ENCODE measurements at regions not wholly inside any gene's neighbourhood (a gene's known extent, or its start where the extent isn't known, plus 50 kb on each side); places are given as distances from the start of the nearest gene placed in this dataset.
"Not testable (repeated sequence)": the region's sequence is repeated elsewhere in the genome, so short reads cannot be mapped to it uniquely, and the experiment has no call there.

GRCh38 chr10:23980094-23980493, 228.8 kb upstream of the KIAA1217 start:
- DNase-seq (ENCODE audit: extremely low read depth, insufficient read length), result no peak
- no peaks in the 10 kb centered on the region for H3K27me3 ChIP-seq (replicated peaks; ENCODE audit: control insufficient read depth, insufficient read depth, low read length)
- H3K4me3 ChIP-seq (replicated peaks; ENCODE audit: low read depth, low read length), result no peak overlapping the region
- TF ChIP-seq, protein P1, sequence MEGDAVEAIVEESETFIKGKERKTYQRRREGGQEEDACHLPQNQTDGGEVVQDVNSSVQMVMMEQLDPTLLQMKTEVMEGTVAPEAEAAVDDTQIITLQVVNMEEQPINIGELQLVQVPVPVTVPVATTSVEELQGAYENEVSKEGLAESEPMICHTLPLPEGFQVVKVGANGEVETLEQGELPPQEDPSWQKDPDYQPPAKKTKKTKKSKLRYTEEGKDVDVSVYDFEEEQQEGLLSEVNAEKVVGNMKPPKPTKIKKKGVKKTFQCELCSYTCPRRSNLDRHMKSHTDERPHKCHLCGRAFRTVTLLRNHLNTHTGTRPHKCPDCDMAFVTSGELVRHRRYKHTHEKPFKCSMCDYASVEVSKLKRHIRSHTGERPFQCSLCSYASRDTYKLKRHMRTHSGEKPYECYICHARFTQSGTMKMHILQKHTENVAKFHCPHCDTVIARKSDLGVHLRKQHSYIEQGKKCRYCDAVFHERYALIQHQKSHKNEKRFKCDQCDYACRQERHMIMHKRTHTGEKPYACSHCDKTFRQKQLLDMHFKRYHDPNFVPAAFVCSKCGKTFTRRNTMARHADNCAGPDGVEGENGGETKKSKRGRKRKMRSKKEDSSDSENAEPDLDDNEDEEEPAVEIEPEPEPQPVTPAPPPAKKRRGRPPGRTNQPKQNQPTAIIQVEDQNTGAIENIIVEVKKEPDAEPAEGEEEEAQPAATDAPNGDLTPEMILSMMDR (IDR thresholded peaks at IDR 0.05; ENCODE audit: insufficient read depth, low read length, poor library complexity, severe bottlenecking), result no peak
- no peaks in the 10 kb centered on the region for H3K36me3 ChIP-seq (ENCODE audit: control insufficient read depth, insufficient read depth, low read length)

DNA sequence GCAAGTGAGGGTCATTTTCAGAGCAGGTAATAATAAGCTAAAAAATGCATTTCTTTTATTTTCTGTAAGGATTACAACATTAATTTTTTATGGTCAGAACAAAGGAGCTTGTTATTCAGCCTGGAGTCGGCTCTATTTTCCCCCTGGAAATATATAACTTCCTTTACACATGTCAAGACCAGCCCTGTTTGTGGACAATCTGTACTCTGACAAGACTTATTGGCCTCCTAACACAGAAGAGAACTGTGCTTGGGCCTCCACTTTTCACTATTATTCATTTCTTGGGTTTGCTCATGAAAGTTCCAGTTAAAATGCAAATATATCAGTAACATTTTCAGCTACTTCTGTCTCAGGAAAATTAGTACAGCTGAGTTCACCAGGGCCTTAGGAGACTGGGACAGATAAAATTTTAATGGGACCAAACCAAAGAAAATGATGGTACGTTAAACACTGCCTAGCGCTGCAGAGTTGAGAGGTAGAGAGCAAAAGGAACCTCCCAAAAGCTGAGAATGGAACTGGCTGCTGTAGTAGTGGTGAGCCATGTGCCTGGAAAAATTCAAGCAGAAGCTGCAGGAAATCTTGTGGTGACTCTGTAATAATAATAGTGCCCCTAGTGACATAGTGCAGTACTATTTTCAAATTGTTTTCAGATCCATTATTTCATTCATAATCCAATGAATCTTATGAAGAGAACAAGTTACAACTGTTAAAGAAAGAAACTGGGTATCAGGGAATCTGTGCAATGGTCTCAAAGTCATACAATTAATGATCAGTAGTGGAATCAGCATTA, 227.2 kb upstream of the KIAA1217 start:
- no peak for DNase-seq (ENCODE audit: extremely low read depth, insufficient read length)
- TF ChIP-seq, protein P1 (IDR thresholded peaks at IDR 0.05; ENCODE audit: insufficient read depth, low read length, poor library complexity, severe bottlenecking), result no peak
- H3K36me3 ChIP-seq (ENCODE audit: control insufficient read depth, insufficient read depth, low read length), result no peaks in the 10 kb centered on the region

GRCh38 chr10:23984405-23984804, 224.5 kb upstream of the KIAA1217 start:
- DNase-seq (ENCODE audit: extremely low read depth, insufficient read length); H3K4me3 ChIP-seq (replicated peaks; ENCODE audit: low read depth, low read length); H3K27me3 ChIP-seq (replicated peaks; ENCODE audit: control insufficient read depth, insufficient read depth, low read length); H3K36me3 ChIP-seq (ENCODE audit: control insufficient read depth, insufficient read depth, low read length): not testable (repeated sequence)

More for the DNA sequence above, 227.2 kb upstream of the KIAA1217 start:
- H3K27me3 ChIP-seq (replicated peaks; ENCODE audit: control insufficient read depth, insufficient read depth, low read length), result no peaks in the 10 kb centered on the region
- H3K4me3 ChIP-seq (replicated peaks; ENCODE audit: low read depth, low read length), result no peak overlapping the region

- no peaks in the 10 kb centered on the region for H3K27me3 ChIP-seq (replicated peaks; ENCODE audit: control insufficient read depth, insufficient read depth, low read length)
- H3K36me3 ChIP-seq (ENCODE audit: control insufficient read depth, insufficient read depth, low read length), result no peaks in the 10 kb centered on the region
- TF ChIP-seq, protein P1 (IDR thresholded peaks at IDR 0.05; ENCODE audit: insufficient read depth, low read length, poor library complexity, severe bottlenecking), result no peak
- DNase-seq (ENCODE audit: extremely low read depth, insufficient read length), result no peak
- no peak overlapping the region for H3K4me3 ChIP-seq (replicated peaks; ENCODE audit: low read depth, low read length)
Measured at GRCh38 chr10:23988006-23988405, 220.9 kb upstream of the KIAA1217 start.

DNA sequence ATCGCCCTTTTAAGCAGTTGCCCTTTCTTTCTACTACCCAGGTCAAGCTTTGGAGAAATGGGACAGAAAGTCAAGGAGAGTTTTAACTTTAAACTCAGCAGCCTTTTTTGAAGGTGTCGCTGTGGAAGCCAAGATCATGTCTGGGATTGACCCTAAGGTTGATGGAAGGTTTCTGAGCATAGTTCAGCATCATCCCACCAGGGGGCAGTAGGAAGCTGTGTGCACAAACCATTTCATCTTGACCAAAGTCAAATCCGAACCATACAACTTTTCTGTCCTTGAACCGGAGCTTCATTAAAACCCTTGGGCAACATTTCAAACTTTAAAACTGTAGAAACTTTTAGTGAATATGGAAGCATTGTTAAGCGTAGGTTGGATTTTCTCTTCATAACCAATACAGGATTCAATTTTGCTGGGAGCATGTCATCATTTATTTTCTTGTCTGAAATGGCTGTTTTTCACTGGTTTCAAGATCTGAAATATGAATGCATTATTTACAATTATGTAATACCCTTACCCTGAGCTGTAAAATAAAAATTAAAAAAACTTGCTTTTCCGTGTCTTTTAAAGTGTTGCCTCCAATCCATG, 214.4 kb upstream of the KIAA1217 start:
- H3K27me3 ChIP-seq (replicated peaks; ENCODE audit: control insufficient read depth, insufficient read depth, low read length), result no peaks in the 10 kb centered on the region
- peak; percentile 24 for DNase-seq (ENCODE audit: extremely low read depth, insufficient read length)
- TF ChIP-seq, protein P1 (IDR thresholded peaks at IDR 0.05; ENCODE audit: insufficient read depth, low read length, poor library complexity, severe bottlenecking), result peak; percentile 81
- no peak overlapping the region for H3K4me3 ChIP-seq (replicated peaks; ENCODE audit: low read depth, low read length)
- no peaks in the 10 kb centered on the region for H3K36me3 ChIP-seq (ENCODE audit: control insufficient read depth, insufficient read depth, low read length)

- no peak overlapping the region for H3K4me3 ChIP-seq (replicated peaks; ENCODE audit: low read depth, low read length)
- H3K36me3 ChIP-seq (ENCODE audit: control insufficient read depth, insufficient read depth, low read length), result no peaks in the 10 kb centered on the region
- DNase-seq (ENCODE audit: extremely low read depth, insufficient read length), result no peak
- TF ChIP-seq, protein P1 (IDR thresholded peaks at IDR 0.05; ENCODE audit: insufficient read depth, low read length, poor library complexity, severe bottlenecking), result no peak
- H3K27me3 ChIP-seq (replicated peaks; ENCODE audit: control insufficient read depth, insufficient read depth, low read length), result no peaks in the 10 kb centered on the region
Measured at GRCh38 chr10:23999445-23999844, 209.5 kb upstream of the KIAA1217 start.
